H9 (cell line): ENCODE measurements at regions not wholly inside any gene's neighbourhood (a gene's known extent, or its start where the extent isn't known, plus 50 kb on each side); places are given as distances from the start of the nearest gene placed in this dataset.

Source experiments
- DNase-seq: peaks from one replicate; pipeline ENCODE4 v3.0.0-alpha.2; 2017
- H2AFZ ChIP-seq: one replicate; pipeline ENCODE4 v1.6.1; 2013; ENCODE audit warnings: mild to moderate bottlenecking, low read length, control low read depth, moderate library complexity
- H2AK5ac ChIP-seq: 2 replicates; pipeline ENCODE4 v1.6.1; 2013; ENCODE audit warnings: low read length, control low read depth, mixed read lengths; ENCODE audit not compliant: insufficient read length
- H2BK120ac ChIP-seq: one replicate; pipeline ENCODE4 v1.6.1; 2013; ENCODE audit warnings: low read depth, mild to moderate bottlenecking, low read length, control low read depth, inconsistent platforms; ENCODE audit not compliant: poor library complexity, severe bottlenecking
- H2BK12ac ChIP-seq: 2 replicates; pipeline ENCODE4 v1.6.1; 2013; ENCODE audit warnings: low read length, control low read depth, mixed read lengths, low read depth; ENCODE audit not compliant: insufficient read length
- H2BK15ac ChIP-seq: 2 replicates; pipeline ENCODE4 v1.6.1; 2013; ENCODE audit warnings: low read depth, low read length, control low read depth
- H2BK20ac ChIP-seq: one replicate; pipeline ENCODE4 v1.6.1; 2013; ENCODE audit warnings: low read depth, mild to moderate bottlenecking, low read length, control low read depth, inconsistent platforms; ENCODE audit not compliant: poor library complexity, severe bottlenecking
- H2BK5ac ChIP-seq: 2 replicates; pipeline ENCODE4 v1.6.1; 2013; ENCODE audit warnings: low read length, control low read depth, mixed read lengths; ENCODE audit not compliant: insufficient read length
- H3K14ac ChIP-seq: 2 replicates; pipeline ENCODE4 v1.6.1; 2013; ENCODE audit warnings: low read length, control low read depth; ENCODE audit not compliant: insufficient read depth
- H3K18ac ChIP-seq: 2 replicates; pipeline ENCODE4 v1.6.1; 2013; ENCODE audit warnings: low read depth, mild to moderate bottlenecking, mixed read lengths, low read length, control low read depth; ENCODE audit not compliant: insufficient read length
- H3K23ac ChIP-seq: 2 replicates; pipeline ENCODE4 v1.6.1; 2013; ENCODE audit warnings: low read length, control low read depth, mixed read lengths, low read depth; ENCODE audit not compliant: insufficient read length
- H3K23me2 ChIP-seq: 2 replicates; pipeline ENCODE4 v1.6.1; 2013; ENCODE audit warnings: low read depth, mild to moderate bottlenecking, mixed read lengths, low read length, control low read depth; ENCODE audit not compliant: insufficient read length, poor library complexity, severe bottlenecking
- H3K27ac ChIP-seq: 2 replicates; pipeline ENCODE4 v1.5.1; 2013; ENCODE audit warnings: low read length, control low read depth, mixed read lengths, low read depth; ENCODE audit not compliant: insufficient read length
- H3K27me3 ChIP-seq: 2 replicates; pipeline ENCODE4 v1.6.1; 2013; ENCODE audit warnings: low read length, control low read depth, inconsistent platforms; ENCODE audit not compliant: insufficient read depth
- H3K4ac ChIP-seq: 2 replicates; pipeline ENCODE4 v1.6.1; 2013; ENCODE audit warnings: low read depth, mild to moderate bottlenecking, control low read depth, inconsistent platforms, low read length, moderate library complexity
- H3K4me1 ChIP-seq: 2 replicates; pipeline ENCODE4 v1.6.1; 2013; ENCODE audit warnings: low read length, control low read depth, inconsistent platforms; ENCODE audit not compliant: insufficient read depth
- H3K4me2 ChIP-seq: 2 replicates; pipeline ENCODE4 v1.6.1; 2013; ENCODE audit warnings: low read length, control low read depth, mixed read lengths; ENCODE audit not compliant: insufficient read length, insufficient read depth
- H3K56ac ChIP-seq: 2 replicates; pipeline ENCODE4 v1.6.1; 2013; ENCODE audit warnings: low read depth, mild to moderate bottlenecking, mixed read lengths, low read length, control low read depth; ENCODE audit not compliant: insufficient read length
- H3K79me1 ChIP-seq: 2 replicates; pipeline ENCODE4 v1.6.1; 2013; ENCODE audit warnings: low read depth, mild to moderate bottlenecking, moderate library complexity, low read length, control low read depth, inconsistent platforms; ENCODE audit not compliant: insufficient read depth, poor library complexity, severe bottlenecking
- H3K79me2 ChIP-seq: 2 replicates; pipeline ENCODE4 v1.6.1; 2013; ENCODE audit warnings: low read length, control low read depth, inconsistent platforms; ENCODE audit not compliant: insufficient read depth
- H3K9ac ChIP-seq: 2 replicates; pipeline ENCODE4 v1.6.1; 2013; ENCODE audit warnings: low read length, control low read depth, mixed read lengths; ENCODE audit not compliant: insufficient read length; ENCODE audit errors: extremely low read depth
- H3K9me3 ChIP-seq: one replicate; pipeline ENCODE4 v1.6.1; 2013; ENCODE audit warnings: low read depth, low read length, inconsistent platforms; ENCODE audit not compliant: control insufficient read depth
- H3T11ph ChIP-seq: one replicate; pipeline ENCODE4 v1.6.1; 2013; ENCODE audit warnings: mild to moderate bottlenecking, low read length, control low read depth, inconsistent platforms
- H4K20me1 ChIP-seq: one replicate; pipeline ENCODE4 v1.6.1; 2013; ENCODE audit not compliant: control insufficient read depth, insufficient read length, insufficient read depth
- H4K5ac ChIP-seq: 2 replicates; pipeline ENCODE4 v1.6.1; 2013; ENCODE audit warnings: low read depth, mild to moderate bottlenecking, mixed read lengths, low read length, control low read depth; ENCODE audit not compliant: insufficient read length
- H4K8ac ChIP-seq: replicated peaks from 2 replicates; pipeline ENCODE4 v1.6.1; 2013; ENCODE audit warnings: low read length, control low read depth, mixed read lengths, low read depth; ENCODE audit not compliant: insufficient read length
- H4K91ac ChIP-seq: 2 replicates; pipeline ENCODE4 v1.6.1; 2013; ENCODE audit warnings: low read depth, mild to moderate bottlenecking, moderate library complexity, mixed read lengths, low read length, control low read depth; ENCODE audit not compliant: insufficient read length
- H3K27ac Mint-ChIP-seq, 3 experiments: 2 replicates in 2 of 3; 3 replicates in 1 of 3; pipeline ENCODE4 v1.8.0; 2020 to 2021; ENCODE audit warnings: mixed read lengths in 3 of 3, mild to moderate bottlenecking in 1 of 3, moderate library complexity in 1 of 3
- H3K27me3 Mint-ChIP-seq: 2 replicates; pipeline ENCODE4 v1.8.0; 2021; ENCODE audit warnings: low read depth, mild to moderate bottlenecking, moderate library complexity, mixed read lengths
- H3K36me3 Mint-ChIP-seq, 3 experiments: 2 replicates in 2 of 3; 3 replicates in 1 of 3; pipeline ENCODE4 v1.8.0; 2020 to 2021; ENCODE audit warnings: low read depth in 3 of 3, mixed read lengths in 3 of 3; ENCODE audit not compliant: insufficient read depth in 1 of 3
- H3K4me1 Mint-ChIP-seq, 2 experiments: 2 replicates each; pipeline ENCODE4 v1.8.0; 2020; ENCODE audit warnings: mixed read lengths in 2 of 2
- H3K4me3 Mint-ChIP-seq, 2 experiments: 2 replicates in 1 of 2; 3 replicates in 1 of 2; pipeline ENCODE4 v1.8.0; 2020 to 2021; ENCODE audit warnings: mild to moderate bottlenecking in 2 of 2, mixed read lengths in 2 of 2, moderate library complexity in 1 of 2
- H3K9me3 Mint-ChIP-seq, 2 experiments: 2 replicates in 1 of 2; 3 replicates in 1 of 2; pipeline ENCODE4 v1.8.0; 2020; ENCODE audit warnings: mild to moderate bottlenecking in 2 of 2, mixed read lengths in 2 of 2, moderate library complexity in 1 of 2
- TF ChIP-seq, protein P1 (sequence below): fragments of 200-600 bp; sonication (generic); conservative IDR thresholded peaks from 3 replicates; pipeline ENCODE4 v1.8.0; 2021; ENCODE audit warnings: antibody characterized with exemption, mild to moderate bottlenecking

DNA sequence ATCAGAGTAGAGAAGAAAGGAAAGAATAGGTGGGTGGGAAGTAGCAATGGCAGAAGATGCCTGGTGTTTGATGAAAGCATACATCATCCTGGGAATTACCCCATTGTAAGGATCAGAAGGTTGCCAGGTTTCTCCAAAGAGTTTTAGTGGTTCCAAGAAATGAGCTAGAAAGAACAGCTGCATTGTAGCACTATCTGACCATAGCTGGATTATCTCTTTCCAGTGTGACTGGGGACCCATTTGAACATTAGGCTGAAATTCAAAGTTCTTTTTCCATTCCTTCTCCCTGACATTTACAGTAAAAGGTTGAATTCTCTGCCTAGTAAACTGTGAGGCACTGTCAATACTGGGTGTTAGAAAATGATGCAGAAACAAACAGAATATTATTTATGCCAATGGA is 244.4 kb downstream of the GALC start:
- Histone ChIP-seq H2BK15ac (no peak overlapping the region), H4K8ac (no peak overlapping the region), H3K14ac (no peak overlapping the region), H3K9ac (no peak overlapping the region), H3K4me1 (no peaks in the 10 kb centered on the region), H3K23ac (no peak overlapping the region), H2AK5ac (no peak overlapping the region), H4K5ac (no peak overlapping the region), H2BK12ac (no peak overlapping the region), H3T11ph (no peak overlapping the region), H3K4ac (no peak overlapping the region), H3K23me2 (no peaks in the 10 kb centered on the region), H2BK20ac (no peak overlapping the region), H4K91ac (no peak overlapping the region), H3K79me1 (no peaks in the 10 kb centered on the region), H2BK5ac (no peak overlapping the region), H3K79me2 (no peaks in the 10 kb centered on the region), H3K27ac (no peak overlapping the region), H2AFZ (no peak overlapping the region), H3K9me3 (no peaks in the 10 kb centered on the region), H3K18ac (no peak overlapping the region), H3K56ac (no peak overlapping the region), H4K20me1 (no peaks in the 10 kb centered on the region), H3K27me3 (no peaks in the 10 kb centered on the region), H3K4me2 (no peak overlapping the region), H2BK120ac (no peak overlapping the region)
- Mint-ChIP-seq H3K4me1 (0 out of 4 replicates have a peak, but pooled peaks cover 0 to 3% of the 10 kb centered on the region in 2 experiments), H3K4me3 (no peak overlapping the region), H3K36me3 (no peaks in the 10 kb centered on the region), H3K9me3 (peaks cover 0 to 2% of the 10 kb centered on the region in 2 experiments; a peak in 2 of 5 replicates), H3K27ac (no peak overlapping the region), H3K27me3 (no peaks in the 10 kb centered on the region; the same call in 1 of the 2 replicates)
- no peak for DNase-seq
- TF ChIP-seq, protein P1, sequence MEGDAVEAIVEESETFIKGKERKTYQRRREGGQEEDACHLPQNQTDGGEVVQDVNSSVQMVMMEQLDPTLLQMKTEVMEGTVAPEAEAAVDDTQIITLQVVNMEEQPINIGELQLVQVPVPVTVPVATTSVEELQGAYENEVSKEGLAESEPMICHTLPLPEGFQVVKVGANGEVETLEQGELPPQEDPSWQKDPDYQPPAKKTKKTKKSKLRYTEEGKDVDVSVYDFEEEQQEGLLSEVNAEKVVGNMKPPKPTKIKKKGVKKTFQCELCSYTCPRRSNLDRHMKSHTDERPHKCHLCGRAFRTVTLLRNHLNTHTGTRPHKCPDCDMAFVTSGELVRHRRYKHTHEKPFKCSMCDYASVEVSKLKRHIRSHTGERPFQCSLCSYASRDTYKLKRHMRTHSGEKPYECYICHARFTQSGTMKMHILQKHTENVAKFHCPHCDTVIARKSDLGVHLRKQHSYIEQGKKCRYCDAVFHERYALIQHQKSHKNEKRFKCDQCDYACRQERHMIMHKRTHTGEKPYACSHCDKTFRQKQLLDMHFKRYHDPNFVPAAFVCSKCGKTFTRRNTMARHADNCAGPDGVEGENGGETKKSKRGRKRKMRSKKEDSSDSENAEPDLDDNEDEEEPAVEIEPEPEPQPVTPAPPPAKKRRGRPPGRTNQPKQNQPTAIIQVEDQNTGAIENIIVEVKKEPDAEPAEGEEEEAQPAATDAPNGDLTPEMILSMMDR, result no peak
